ENCODE measurements at regions not wholly inside any gene's neighbourhood (a gene's known extent, or its start where the extent isn't known, plus 50 kb on each side); places are given as distances from the start of the nearest gene placed in this dataset.

DNA sequence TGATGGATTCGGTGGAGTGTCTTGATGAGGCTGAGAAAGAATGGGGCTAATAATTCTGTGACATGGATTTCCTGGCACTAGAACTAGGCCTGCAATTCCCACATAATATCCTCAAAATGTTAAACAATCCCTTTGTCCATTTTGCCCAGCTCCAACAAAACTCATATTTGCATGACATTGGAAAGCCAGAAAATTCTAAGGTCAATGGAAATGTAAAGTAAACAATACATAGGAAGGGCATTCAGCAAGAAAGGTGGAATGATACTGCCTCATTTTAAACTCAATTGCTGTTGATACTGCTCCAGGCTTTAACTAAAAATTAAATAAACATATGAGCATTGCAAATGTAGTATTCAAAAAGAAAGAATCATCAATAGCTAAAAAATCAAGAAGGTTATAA lies 434.8 kb upstream of the SLC8A1 start:
- no peak for DNase-seq (ENCODE audit: low spot score)
- Histone ChIP-seq H3K4me3 (ENCODE audit: low read length in 2 of 2) (no peak overlapping the region), H2BK15ac (ENCODE audit: low read length) (no peak overlapping the region), H2BK120ac (ENCODE audit: low read depth, low read length) (no peak overlapping the region), H2BK12ac (ENCODE audit: low read length) (no peak overlapping the region), H3K4me1 (ENCODE audit: control insufficient read depth in 2 of 2, insufficient read depth in 1 of 2, low read depth in 1 of 2, low read length in 2 of 2) (no peaks in the 10 kb centered on the region), H4K8ac (ENCODE audit: low read depth, low read length) (no peak overlapping the region), H3K18ac (ENCODE audit: low read length) (no peak overlapping the region), H2AK5ac (ENCODE audit: low read depth, low read length) (no peak overlapping the region), H3K79me1 (ENCODE audit: low read depth, low read length) (no peaks in the 10 kb centered on the region), H3K23ac (ENCODE audit: low read depth, low read length, poor library complexity) (no peak overlapping the region), H3K9ac (ENCODE audit: low read depth, low read length, poor library complexity) (no peak overlapping the region), H3K9me3 (replicated peaks in 1 of 2; ENCODE audit: control insufficient read depth in 2 of 2, insufficient read depth in 1 of 2, low read depth in 1 of 2, low read length in 2 of 2) (no peaks in the 10 kb centered on the region), H3K27ac (replicated peaks; ENCODE audit: low read length) (no peak overlapping the region), H3K27me3 (ENCODE audit: control insufficient read depth in 3 of 3, insufficient read depth in 3 of 3, low read depth in 1 of 3, low read length in 3 of 3) (no peaks in the 10 kb centered on the region), H4K91ac (ENCODE audit: low read depth, low read length, poor library complexity) (no peak overlapping the region), H3K36me3 (replicated peaks in 1 of 2; ENCODE audit: control insufficient read depth in 2 of 2, insufficient read depth in 2 of 2, low read length in 2 of 2) (no peaks in the 10 kb centered on the region), H3K4me2 (ENCODE audit: insufficient read depth, low read length, poor library complexity, severe bottlenecking) (no peak overlapping the region), H2AFZ (ENCODE audit: low read length) (no peak overlapping the region), H3K14ac (ENCODE audit: low read length) (no peak overlapping the region), H2BK5ac (ENCODE audit: low read length) (no peak overlapping the region), H3K4ac (ENCODE audit: low read length) (no peak overlapping the region)
- WGBS, 2 donors (ENCODE audit: extremely low coverage in 2 of 2, insufficient read length in 2 of 2, insufficient replicate concordance in 1 of 2) = no CpG with 5 or more reads among the region's 1 CpG

GRCh38 chr2:40896358-40896757 lies 444.5 kb upstream of the SLC8A1 start:
- H3K27me3 ChIP-seq (ENCODE audit: control insufficient read depth in 3 of 3, insufficient read depth in 3 of 3, low read depth in 1 of 3, low read length in 3 of 3) = no peaks in the 10 kb centered on the region
- H3K14ac ChIP-seq (ENCODE audit: low read length) = no peak overlapping the region
- no peak overlapping the region for H2AFZ ChIP-seq (ENCODE audit: low read length)
- H2BK120ac ChIP-seq (ENCODE audit: low read depth, low read length) = no peak overlapping the region
- H3K36me3 ChIP-seq (replicated peaks in 1 of 2; ENCODE audit: control insufficient read depth in 2 of 2, insufficient read depth in 2 of 2, low read length in 2 of 2) = no peaks in the 10 kb centered on the region
- no peaks in the 10 kb centered on the region for H3K9me3 ChIP-seq (replicated peaks in 1 of 2; ENCODE audit: control insufficient read depth in 2 of 2, insufficient read depth in 1 of 2, low read depth in 1 of 2, low read length in 2 of 2)
- H3K4ac ChIP-seq (ENCODE audit: low read length) = no peak overlapping the region
- H2AK5ac ChIP-seq (ENCODE audit: low read depth, low read length) = no peak overlapping the region
- H3K4me1 ChIP-seq (ENCODE audit: control insufficient read depth in 2 of 2, insufficient read depth in 1 of 2, low read depth in 1 of 2, low read length in 2 of 2) = no peaks in the 10 kb centered on the region
- no peak overlapping the region for H3K9ac ChIP-seq (ENCODE audit: low read depth, low read length, poor library complexity)
- no peak overlapping the region for H3K18ac ChIP-seq (ENCODE audit: low read length)
- H3K4me2 ChIP-seq (ENCODE audit: insufficient read depth, low read length, poor library complexity, severe bottlenecking) = no peak overlapping the region
- no peak for DNase-seq (ENCODE audit: low spot score)
- no peak overlapping the region for H4K8ac ChIP-seq (ENCODE audit: low read depth, low read length)
- H3K27ac ChIP-seq (replicated peaks; ENCODE audit: low read length) = no peak overlapping the region
- no peak overlapping the region for H3K4me3 ChIP-seq (ENCODE audit: low read length in 2 of 2)
- no peak overlapping the region for H2BK5ac ChIP-seq (ENCODE audit: low read length)
- no peak overlapping the region for H3K23ac ChIP-seq (ENCODE audit: low read depth, low read length, poor library complexity)
- no peaks in the 10 kb centered on the region for H3K79me1 ChIP-seq (ENCODE audit: low read depth, low read length)
- no peak overlapping the region for H4K91ac ChIP-seq (ENCODE audit: low read depth, low read length, poor library complexity)
- H2BK15ac ChIP-seq (ENCODE audit: low read length) = no peak overlapping the region
- no peak overlapping the region for H2BK12ac ChIP-seq (ENCODE audit: low read length)

GRCh38 chr2:40914666-40915065 lies 462.8 kb upstream of the SLC8A1 start:
- Histone ChIP-seq H2AFZ (ENCODE audit: low read length) (no peak overlapping the region), H3K23ac (ENCODE audit: low read depth, low read length, poor library complexity) (no peak overlapping the region), H4K8ac (ENCODE audit: low read depth, low read length) (no peak overlapping the region), H3K79me1 (ENCODE audit: low read depth, low read length) (no peaks in the 10 kb centered on the region), H2BK12ac (ENCODE audit: low read length) (no peak overlapping the region), H4K91ac (ENCODE audit: low read depth, low read length, poor library complexity) (no peak overlapping the region), H3K9ac (ENCODE audit: low read depth, low read length, poor library complexity) (no peak overlapping the region), H2AK5ac (ENCODE audit: low read depth, low read length) (no peak overlapping the region), H3K4me2 (ENCODE audit: insufficient read depth, low read length, poor library complexity, severe bottlenecking) (no peak overlapping the region), H2BK5ac (ENCODE audit: low read length) (no peak overlapping the region), H3K36me3 (replicated peaks in 1 of 2; ENCODE audit: control insufficient read depth in 2 of 2, insufficient read depth in 2 of 2, low read length in 2 of 2) (no peaks in the 10 kb centered on the region), H2BK15ac (ENCODE audit: low read length) (no peak overlapping the region), H3K27me3 (ENCODE audit: control insufficient read depth in 3 of 3, insufficient read depth in 3 of 3, low read depth in 1 of 3, low read length in 3 of 3) (no peaks in the 10 kb centered on the region), H3K4me1 (ENCODE audit: control insufficient read depth in 2 of 2, insufficient read depth in 1 of 2, low read depth in 1 of 2, low read length in 2 of 2) (no peaks in the 10 kb centered on the region), H3K9me3 (replicated peaks in 1 of 2; ENCODE audit: control insufficient read depth in 2 of 2, insufficient read depth in 1 of 2, low read depth in 1 of 2, low read length in 2 of 2) (no peaks in the 10 kb centered on the region), H3K27ac (replicated peaks; ENCODE audit: low read length) (no peak overlapping the region), H3K4me3 (ENCODE audit: low read length in 2 of 2) (no peak overlapping the region), H3K14ac (ENCODE audit: low read length) (no peak overlapping the region), H2BK120ac (ENCODE audit: low read depth, low read length) (no peak overlapping the region), H3K18ac (ENCODE audit: low read length) (no peak overlapping the region), H3K4ac (ENCODE audit: low read length) (no peak overlapping the region)
- no peak for DNase-seq (ENCODE audit: low spot score)

DNA sequence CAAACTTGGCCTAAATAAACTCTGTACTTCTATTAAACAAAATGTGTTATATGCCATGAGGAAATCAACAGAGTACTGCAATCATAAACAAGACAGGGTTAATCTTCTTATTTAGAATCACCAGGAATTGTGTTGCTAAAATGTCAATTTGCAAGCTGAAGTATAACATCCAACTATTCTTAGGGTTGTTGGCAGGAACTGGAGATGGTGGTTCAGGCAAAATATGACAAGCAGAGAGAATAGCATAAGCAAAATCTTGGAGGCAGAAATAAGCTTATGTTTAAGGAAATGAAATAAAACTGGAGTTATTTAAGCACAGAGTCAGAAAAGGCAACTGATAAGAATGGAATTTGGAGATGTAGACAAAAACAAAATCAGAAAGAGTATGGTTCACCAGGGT lies 463.8 kb upstream of the SLC8A1 start:
- Histone ChIP-seq H2AK5ac (ENCODE audit: low read depth, low read length) (no peak overlapping the region), H3K23ac (ENCODE audit: low read depth, low read length, poor library complexity) (no peak overlapping the region), H3K9ac (ENCODE audit: low read depth, low read length, poor library complexity) (no peak overlapping the region), H3K14ac (ENCODE audit: low read length) (no peak overlapping the region), H2BK5ac (ENCODE audit: low read length) (no peak overlapping the region), H3K4ac (ENCODE audit: low read length) (no peak overlapping the region), H3K18ac (ENCODE audit: low read length) (no peak overlapping the region), H3K79me1 (ENCODE audit: low read depth, low read length) (no peaks in the 10 kb centered on the region), H4K8ac (ENCODE audit: low read depth, low read length) (no peak overlapping the region), H2AFZ (ENCODE audit: low read length) (no peak overlapping the region), H3K27me3 (ENCODE audit: control insufficient read depth in 3 of 3, insufficient read depth in 3 of 3, low read depth in 1 of 3, low read length in 3 of 3) (no peaks in the 10 kb centered on the region), H4K91ac (ENCODE audit: low read depth, low read length, poor library complexity) (no peak overlapping the region), H3K4me1 (ENCODE audit: control insufficient read depth in 2 of 2, insufficient read depth in 1 of 2, low read depth in 1 of 2, low read length in 2 of 2) (no peaks in the 10 kb centered on the region), H3K9me3 (replicated peaks in 1 of 2; ENCODE audit: control insufficient read depth in 2 of 2, insufficient read depth in 1 of 2, low read depth in 1 of 2, low read length in 2 of 2) (no peaks in the 10 kb centered on the region), H2BK12ac (ENCODE audit: low read length) (no peak overlapping the region), H3K27ac (replicated peaks; ENCODE audit: low read length) (no peak overlapping the region), H3K36me3 (replicated peaks in 1 of 2; ENCODE audit: control insufficient read depth in 2 of 2, insufficient read depth in 2 of 2, low read length in 2 of 2) (no peaks in the 10 kb centered on the region), H2BK120ac (ENCODE audit: low read depth, low read length) (no peak overlapping the region), H3K4me3 (ENCODE audit: low read length in 2 of 2) (no peak overlapping the region), H3K4me2 (ENCODE audit: insufficient read depth, low read length, poor library complexity, severe bottlenecking) (no peak overlapping the region), H2BK15ac (ENCODE audit: low read length) (no peak overlapping the region)
- DNase-seq (ENCODE audit: low spot score) = no peak
